NT2/D1 (cell line): ENCODE measurements at regions not wholly inside any gene's neighbourhood (a gene's known extent, or its start where the extent isn't known, plus 50 kb on each side); places are given as distances from the start of the nearest gene placed in this dataset.

Source experiments
- DNase-seq: peaks from one replicate; pipeline ENCODE4 v3.0.0-alpha.2; 2011; ENCODE audit warnings: low read depth, low spot score
- H3K27me3 ChIP-seq: 2 replicates; pipeline ENCODE4 v1.6.0; 2011; ENCODE audit warnings: mild to moderate bottlenecking; ENCODE audit not compliant: insufficient read length, insufficient read depth
- H3K36me3 ChIP-seq: 2 replicates; pipeline ENCODE4 v1.6.1; 2011; ENCODE audit warnings: mild to moderate bottlenecking, low read length, mixed read lengths; ENCODE audit not compliant: insufficient read depth, insufficient read length
- H3K4me1 ChIP-seq: 2 replicates; pipeline ENCODE4 v1.5.1; 2011; ENCODE audit not compliant: insufficient read depth, insufficient read length
- H3K4me3 ChIP-seq: 2 replicates; pipeline ENCODE4 v1.5.1; 2011; ENCODE audit warnings: low read depth; ENCODE audit not compliant: insufficient read length
- H3K9ac ChIP-seq: 2 replicates; pipeline ENCODE4 v1.6.0; 2011; ENCODE audit warnings: low read depth; ENCODE audit not compliant: insufficient read length
- H3K9me3 ChIP-seq: 2 replicates; pipeline ENCODE4 v1.5.1; 2011; ENCODE audit warnings: mild to moderate bottlenecking, low read length; ENCODE audit not compliant: insufficient read depth
- SUZ12 ChIP-seq: IDR thresholded peaks from 2 replicates; pipeline ENCODE4 v1.6.1; 2011; ENCODE audit not compliant: insufficient read length, insufficient read depth; ENCODE audit errors: extremely low read depth
- YY1 ChIP-seq: IDR thresholded peaks from 2 replicates; pipeline ENCODE4 v1.6.1; 2011; ENCODE audit not compliant: insufficient read length, insufficient read depth
- ZNF274 ChIP-seq: IDR thresholded peaks from 2 replicates; pipeline ENCODE4 v1.6.1; 2011; ENCODE audit warnings: mild to moderate bottlenecking, low read depth, low read length

- no peaks in the 10 kb centered on the region for H3K9me3 ChIP-seq
- H3K4me1 ChIP-seq: no peaks in the 10 kb centered on the region
- DNase-seq: no peak
- H3K36me3 ChIP-seq: no peaks in the 10 kb centered on the region
- H3K4me3 ChIP-seq: no peak overlapping the region
- no peaks in the 10 kb centered on the region for H3K27me3 ChIP-seq
- TF ChIP-seq SUZ12: no peak
- TF ChIP-seq YY1: no peak
- no peak for TF ChIP-seq ZNF274
- H3K9ac ChIP-seq: no peak overlapping the region
Measured at GRCh38 chr11:105432241-105432995, 177.5 kb upstream of the GRIA4 start.

GRCh38 chr11:105429096-105429910 lies 180.6 kb upstream of the GRIA4 start:
- Histone ChIP-seq H3K27me3 (no peaks in the 10 kb centered on the region), H3K36me3 (no peaks in the 10 kb centered on the region), H3K9me3 (no peaks in the 10 kb centered on the region), H3K9ac (no peak overlapping the region), H3K4me1 (no peaks in the 10 kb centered on the region), H3K4me3 (no peak overlapping the region)
- TF ChIP-seq SUZ12: no peak
- no peak for TF ChIP-seq ZNF274
- no peak for TF ChIP-seq YY1
- DNase-seq: no peak

GRCh38 chr11:105407101-105407500 lies 202.8 kb upstream of the GRIA4 start:
- H3K9ac ChIP-seq: no peak overlapping the region
- no peaks in the 10 kb centered on the region for H3K9me3 ChIP-seq
- H3K4me1 ChIP-seq: no peaks in the 10 kb centered on the region
- no peak overlapping the region for H3K4me3 ChIP-seq
- TF ChIP-seq YY1 (no peak), SUZ12 (no peak), ZNF274 (no peak)
- DNase-seq: no peak
- no peaks in the 10 kb centered on the region for H3K36me3 ChIP-seq
- H3K27me3 ChIP-seq: no peaks in the 10 kb centered on the region

- Histone ChIP-seq H3K27me3 (no peaks in the 10 kb centered on the region), H3K9ac (no peak overlapping the region), H3K36me3 (no peaks in the 10 kb centered on the region), H3K9me3 (no peaks in the 10 kb centered on the region), H3K4me1 (no peaks in the 10 kb centered on the region), H3K4me3 (no peak overlapping the region)
- no peak for TF ChIP-seq ZNF274
- TF ChIP-seq SUZ12: no peak
- no peak for TF ChIP-seq YY1
- no peak for DNase-seq
Measured at GRCh38 chr11:105401269-105401809, 208.5 kb upstream of the GRIA4 start.

GRCh38 chr11:105399511-105399910 lies 210.4 kb upstream of the GRIA4 start:
- no peaks in the 10 kb centered on the region for H3K9me3 ChIP-seq
- TF ChIP-seq ZNF274: no peak
- no peak for TF ChIP-seq YY1
- TF ChIP-seq SUZ12: no peak
- no peak for DNase-seq
- H3K36me3 ChIP-seq: no peaks in the 10 kb centered on the region
- H3K9ac ChIP-seq: no peak overlapping the region
- no peaks in the 10 kb centered on the region for H3K27me3 ChIP-seq
- no peaks in the 10 kb centered on the region for H3K4me1 ChIP-seq
- H3K4me3 ChIP-seq: no peak overlapping the region

- H3K4me1 ChIP-seq: no peaks in the 10 kb centered on the region
- TF ChIP-seq YY1: no peak
- no peak for TF ChIP-seq ZNF274
- TF ChIP-seq SUZ12: no peak
- H3K27me3 ChIP-seq: no peaks in the 10 kb centered on the region
- no peak overlapping the region for H3K9ac ChIP-seq
- H3K36me3 ChIP-seq: no peaks in the 10 kb centered on the region
- H3K9me3 ChIP-seq: no peaks in the 10 kb centered on the region
- H3K4me3 ChIP-seq: no peak overlapping the region
- no peak for DNase-seq
Measured at GRCh38 chr11:105398636-105399035, 211.2 kb upstream of the GRIA4 start.

GRCh38 chr11:105393326-105393725 lies 216.5 kb upstream of the GRIA4 start:
- no peak for DNase-seq
- Histone ChIP-seq H3K9me3 (no peaks in the 10 kb centered on the region), H3K27me3 (no peaks in the 10 kb centered on the region), H3K36me3 (no peaks in the 10 kb centered on the region), H3K4me1 (no peaks in the 10 kb centered on the region), H3K4me3 (no peak overlapping the region), H3K9ac (no peak overlapping the region)
- TF ChIP-seq YY1: no peak
- TF ChIP-seq ZNF274: no peak
- no peak for TF ChIP-seq SUZ12
